GM13977 (cell line): ENCODE measurements at regions not wholly inside any gene's neighbourhood (a gene's known extent, or its start where the extent isn't known, plus 50 kb on each side); places are given as distances from the start of the nearest gene placed in this dataset.

Experiments
- DNase-seq: peaks from one replicate; pipeline ENCODE4 v3.0.0; 2012; ENCODE audit warnings: low spot score
- CTCF ChIP-seq: IDR thresholded peaks from 2 replicates; pipeline ENCODE4 v1.5.1; 2012; ENCODE audit warnings: mild to moderate bottlenecking, control low read depth; ENCODE audit not compliant: insufficient read depth; ENCODE audit errors: extremely low read depth, missing control alignments
- in situ Hi-C: fragments of 300-500 bp; cut with MboI; formaldehyde crosslinking; loops from one replicate; pipeline ENCODE4 v1.12.0; 2022; ENCODE audit warnings: low sequenced_read_pairs, low pct_unique_long_range_greater_than_20kb, mixed read lengths, inconsistent platforms; ENCODE audit not compliant: unreplicated experiment

- in situ Hi-C loops = no loop called here
- no peak for TF ChIP-seq CTCF
Observed at GRCh38 chr4:156690572-156690971, 281.0 kb downstream of the PDGFC start.

DNA sequence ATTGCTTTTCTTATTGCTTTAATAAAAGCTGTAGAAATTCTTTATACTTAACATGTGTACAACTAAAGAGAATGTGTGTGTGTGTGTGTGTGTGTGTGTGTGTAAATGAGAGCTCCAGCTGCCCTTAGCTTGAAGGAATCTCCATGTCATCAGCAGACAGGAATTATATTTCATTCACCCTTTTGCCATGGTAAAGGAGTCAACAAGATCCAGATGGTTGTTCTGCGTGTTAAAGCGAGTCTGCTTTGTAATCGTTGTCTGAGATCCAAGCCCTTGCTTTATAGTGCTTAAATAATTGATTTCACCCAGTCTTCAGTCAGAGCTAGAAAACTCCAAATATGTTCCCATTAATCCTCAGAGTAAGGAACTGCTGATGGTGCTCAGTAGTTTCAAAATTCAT lies 285.5 kb downstream of the PDGFC start:
- DNase-seq = no peak
- TF ChIP-seq CTCF = no peak
- in situ Hi-C loops = no loop called here

More at GRCh38 chr4:156690572-156690971, 281.0 kb downstream of the PDGFC start:
- DNase-seq = no peak

GRCh38 chr4:156685308-156685707 lies 286.3 kb downstream of the PDGFC start:
- TF ChIP-seq CTCF = no peak
- DNase-seq = no peak
- in situ Hi-C loops = no loop called here

- TF ChIP-seq CTCF = no peak
- no peak for DNase-seq
- in situ Hi-C loops = no loop called here
Observed at GRCh38 chr4:156677656-156678055, 293.9 kb downstream of the PDGFC start.

- DNase-seq = no peak
- TF ChIP-seq CTCF = no peak
- in situ Hi-C loops = no loop called here
Observed at GRCh38 chr4:156677131-156677531, 294.5 kb downstream of the PDGFC start.

DNA sequence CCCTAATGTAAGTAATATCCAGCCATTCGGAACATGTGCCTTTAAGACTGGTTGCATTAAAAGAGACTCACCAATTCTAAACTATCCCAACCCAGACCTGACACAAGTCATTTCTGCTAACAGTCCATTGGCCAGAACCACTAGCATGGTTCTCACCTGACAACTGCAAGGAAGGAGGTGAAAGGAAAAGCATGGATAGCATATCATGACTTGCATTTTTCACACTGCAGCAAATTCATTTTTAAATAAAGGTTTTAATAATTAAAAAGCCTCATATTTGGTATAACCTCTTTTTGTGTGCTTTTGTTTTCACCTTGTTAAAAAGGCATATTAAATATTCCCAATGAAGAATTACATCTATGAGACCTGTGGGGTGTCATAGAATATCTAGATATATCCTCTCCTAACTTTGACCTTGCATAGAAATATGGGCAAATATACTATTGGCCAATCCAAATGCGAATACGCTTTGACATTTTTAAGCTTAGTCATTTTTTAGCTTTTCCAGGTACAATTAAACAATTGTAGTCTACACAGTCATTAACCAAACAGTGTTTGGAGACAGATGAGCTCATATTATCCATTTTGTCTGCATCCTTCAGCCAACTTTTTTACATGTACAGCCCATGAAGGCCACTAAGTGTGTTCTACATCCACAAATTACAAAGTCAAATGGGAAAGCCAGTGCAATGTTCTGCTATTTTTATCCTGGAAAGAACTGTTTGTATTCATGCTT lies 295.3 kb downstream of the PDGFC start:
- no peak for DNase-seq
- no peak for TF ChIP-seq CTCF
- in situ Hi-C loops = no loop called here

DNA sequence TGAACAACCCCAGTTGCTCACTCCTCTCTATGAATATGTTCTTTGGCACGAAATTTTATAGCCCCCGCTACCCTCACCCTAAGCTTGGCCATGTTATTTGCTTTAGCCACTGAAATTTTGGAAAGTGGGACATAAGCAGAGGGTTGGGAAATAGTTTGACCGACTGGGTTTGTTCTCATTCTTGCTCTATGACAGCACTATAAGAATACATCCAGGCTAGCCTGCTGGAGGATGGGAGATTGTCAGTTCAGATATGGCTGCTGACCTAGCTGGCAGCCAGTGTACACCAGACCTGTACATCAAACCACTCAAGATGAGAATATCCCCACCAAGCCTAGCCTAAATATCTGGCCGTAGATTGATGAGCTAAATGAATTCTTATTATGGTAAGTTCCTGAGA lies 298.1 kb downstream of the PDGFC start:
- TF ChIP-seq CTCF = no peak
- in situ Hi-C loops = no loop called here

More for the DNA sequence above, 298.1 kb downstream of the PDGFC start:
- no peak for DNase-seq
